CD4-positive, CD25-positive, alpha-beta regulatory T cell (primary cell): ENCODE measurements at regions not wholly inside any gene's neighbourhood (a gene's known extent, or its start where the extent isn't known, plus 50 kb on each side); places are given as distances from the start of the nearest gene placed in this dataset.

ENCODE experiments used
- ATAC-seq, 2 donors: fragments of 150-1000 bp; cut with Tn5 transposase; one replicate each; pipeline ENCODE4 v1.10.0; 2021; ENCODE audit warnings: low read depth in 2 of 2, moderate number of reproducible peaks in 2 of 2, moderate library complexity in 1 of 2
- DNase-seq, 3 donors: peaks; one replicate each; pipeline versions ENCODE4 v3.0.0 to v3.0.0-alpha.2; 2012 to 2022; ENCODE audit warnings: mixed read lengths in 1 of 3
- H3K27ac ChIP-seq: one replicate; pipeline ENCODE4 v1.7.0; 2013; ENCODE audit warnings: mild to moderate bottlenecking, low read length; ENCODE audit not compliant: insufficient read depth, poor library complexity, severe bottlenecking
- H3K27me3 ChIP-seq: one replicate; pipeline ENCODE4 v1.7.0; 2013; ENCODE audit warnings: low read length; ENCODE audit not compliant: control insufficient read depth, insufficient read depth
- H3K36me3 ChIP-seq: one replicate; pipeline ENCODE4 v1.7.0; 2013; ENCODE audit warnings: mild to moderate bottlenecking, low read length, moderate library complexity; ENCODE audit not compliant: control insufficient read depth, insufficient read depth
- H3K4me1 ChIP-seq: 2 replicates; pipeline ENCODE4 v1.7.0; 2013; ENCODE audit warnings: mild to moderate bottlenecking, low read length; ENCODE audit not compliant: insufficient read depth, control insufficient read depth, poor library complexity, severe bottlenecking
- H3K4me3 ChIP-seq: one replicate; pipeline ENCODE4 v1.7.0; 2013; ENCODE audit warnings: low read depth, mild to moderate bottlenecking, low read length, moderate library complexity
- H3K9me3 ChIP-seq, 2 experiments: 1 replicate in 1 of 2; 2 replicates in 1 of 2; pipeline ENCODE4 v1.7.0; 2013; ENCODE audit warnings: low read length in 2 of 2, mild to moderate bottlenecking in 1 of 2, moderate library complexity in 1 of 2; ENCODE audit not compliant: control insufficient read depth in 2 of 2
- H3K27ac Mint-ChIP-seq, 3 donors: one replicate each; pipeline ENCODE4 v1.8.0; 2020 to 2022; ENCODE audit warnings: mild to moderate bottlenecking in 3 of 3, mixed read lengths in 3 of 3, moderate library complexity in 2 of 3
- H3K27me3 Mint-ChIP-seq: one replicate; pipeline ENCODE4 v1.8.0; 2022; ENCODE audit warnings: mild to moderate bottlenecking, mixed read lengths
- H3K36me3 Mint-ChIP-seq: one replicate; pipeline ENCODE4 v1.8.0; 2020; ENCODE audit warnings: mixed read lengths
- H3K4me1 Mint-ChIP-seq, 4 donors: one replicate each; pipeline ENCODE4 v1.8.0; 2020 to 2022; ENCODE audit warnings: mixed read lengths in 4 of 4, mild to moderate bottlenecking in 1 of 4
- H3K4me3 Mint-ChIP-seq, 4 donors: one replicate each; pipeline ENCODE4 v1.8.0; 2020 to 2022; ENCODE audit warnings: mild to moderate bottlenecking in 4 of 4, mixed read lengths in 4 of 4, moderate library complexity in 3 of 4
- H3K9me3 Mint-ChIP-seq, 7 donors: one replicate each; pipeline ENCODE4 v1.8.0; 2020 to 2022; ENCODE audit warnings: mixed read lengths in 7 of 7, mild to moderate bottlenecking in 3 of 7, moderate library complexity in 2 of 7

DNA sequence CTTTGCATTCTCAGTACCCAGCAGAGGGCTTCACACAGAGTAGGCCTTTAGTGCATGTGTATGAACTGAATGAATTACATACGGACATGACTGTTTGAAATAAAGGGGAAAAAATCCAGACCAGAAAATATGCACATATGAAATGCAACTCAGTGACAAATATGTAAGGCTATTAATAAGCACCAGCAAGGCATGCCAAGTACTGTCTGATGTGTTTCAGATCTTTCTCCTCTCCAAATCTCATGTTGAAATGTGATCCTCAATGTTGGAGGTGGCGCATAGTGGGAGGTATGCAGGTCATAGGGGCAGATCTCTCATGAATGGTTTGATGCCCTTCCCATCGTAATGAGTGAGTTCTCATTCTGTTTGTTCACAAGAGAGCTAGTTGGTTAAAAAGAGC lies 87.3 kb upstream of the TOMM7 start:
- Histone ChIP-seq H3K27ac (no peak overlapping the region), H3K4me3 (no peak overlapping the region), H3K4me1 (no peaks in the 10 kb centered on the region), H3K36me3 (no peaks in the 10 kb centered on the region), H3K9me3 (no peaks in the 10 kb centered on the region), H3K27me3 (no peaks in the 10 kb centered on the region)
- Mint-ChIP-seq H3K27ac (no peak overlapping the region), H3K4me3 (no peak overlapping the region), H3K36me3 (peaks cover 7% of the 10 kb centered on the region), H3K4me1 (no peaks in the 10 kb centered on the region), H3K9me3 (peaks cover 0 to 5% (median 2%) of the 10 kb centered on the region in 7 donors), H3K27me3 (no peaks in the 10 kb centered on the region)
- DNase-seq (no peak), ATAC-seq (no peak)

DNA sequence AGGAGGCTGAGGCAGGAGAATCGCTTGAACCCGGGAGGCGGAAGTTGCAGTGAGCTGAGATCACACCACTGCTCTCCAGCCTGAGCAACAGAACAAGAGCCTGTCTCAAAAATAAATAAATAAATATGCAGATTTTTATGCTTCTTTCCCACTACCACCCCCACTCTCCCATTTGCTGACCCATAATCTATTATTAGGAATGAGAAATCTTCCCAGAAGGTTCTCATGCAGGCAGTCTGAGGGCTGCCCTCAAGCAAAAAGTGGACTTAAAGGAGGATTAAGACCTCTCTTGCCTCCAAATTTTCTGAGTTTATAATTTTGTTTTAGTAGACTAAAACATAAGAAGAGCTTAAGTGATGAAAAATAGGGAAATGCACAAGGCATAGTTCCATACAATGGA lies 85.2 kb upstream of the TOMM7 start:
- DNase-seq, result no peak
- no peak overlapping the region for H3K27ac Mint-ChIP-seq
- H3K4me1 Mint-ChIP-seq, result no peaks in the 10 kb centered on the region
- no peaks in the 10 kb centered on the region for H3K9me3 Mint-ChIP-seq
- no peak overlapping the region for H3K4me3 Mint-ChIP-seq
- H3K27me3 Mint-ChIP-seq, result peaks cover 2% of the 10 kb centered on the region
- H3K27me3 ChIP-seq, result no peaks in the 10 kb centered on the region
- no peaks in the 10 kb centered on the region for H3K36me3 ChIP-seq
- no peaks in the 10 kb centered on the region for H3K4me1 ChIP-seq
- H3K27ac ChIP-seq, result no peak overlapping the region
- H3K9me3 ChIP-seq, result no peaks in the 10 kb centered on the region
- H3K4me3 ChIP-seq, result no peak overlapping the region
- no peak for ATAC-seq
- no peaks in the 10 kb centered on the region for H3K36me3 Mint-ChIP-seq

- no peaks in the 10 kb centered on the region for H3K4me1 ChIP-seq
- H3K9me3 Mint-ChIP-seq, result peaks cover 0 to 1% (median 0%) of the 10 kb centered on the region in 7 donors
- H3K27ac Mint-ChIP-seq, result no peak overlapping the region
- peaks cover 9% of the 10 kb centered on the region for H3K27me3 ChIP-seq
- no peaks in the 10 kb centered on the region for H3K36me3 ChIP-seq
- H3K4me3 Mint-ChIP-seq, result no peak overlapping the region
- H3K27me3 Mint-ChIP-seq, result peaks cover 7% of the 10 kb centered on the region
- DNase-seq, result no peak
- H3K4me3 ChIP-seq, result no peak overlapping the region
- no peak overlapping the region for H3K27ac ChIP-seq
- H3K36me3 Mint-ChIP-seq, result no peaks in the 10 kb centered on the region
- ATAC-seq, result no peak
- no peaks in the 10 kb centered on the region for H3K4me1 Mint-ChIP-seq
- H3K9me3 ChIP-seq, result no peaks in the 10 kb centered on the region
These were observed 78.1 kb upstream of the TOMM7 start for GRCh38 chr7:22900784-22901183.

- Mint-ChIP-seq H3K27me3 (peaks cover 14% of the 10 kb centered on the region), H3K4me3 (no peak overlapping the region), H3K9me3 (peaks cover 0 to 4% (median 0%) of the 10 kb centered on the region in 7 donors), H3K36me3 (no peaks in the 10 kb centered on the region), H3K4me1 (no peaks in the 10 kb centered on the region), H3K27ac (no peak overlapping the region)
- H3K4me3 ChIP-seq, result no peak overlapping the region
- no peaks in the 10 kb centered on the region for H3K4me1 ChIP-seq
- ATAC-seq (no peak), DNase-seq (no peak)
- no peak overlapping the region for H3K27ac ChIP-seq
- no peaks in the 10 kb centered on the region for H3K9me3 ChIP-seq
- H3K27me3 ChIP-seq, result peaks cover 9% of the 10 kb centered on the region
- H3K36me3 ChIP-seq, result no peaks in the 10 kb centered on the region
These were observed 77.5 kb upstream of the TOMM7 start for GRCh38 chr7:22900101-22900500.

DNA sequence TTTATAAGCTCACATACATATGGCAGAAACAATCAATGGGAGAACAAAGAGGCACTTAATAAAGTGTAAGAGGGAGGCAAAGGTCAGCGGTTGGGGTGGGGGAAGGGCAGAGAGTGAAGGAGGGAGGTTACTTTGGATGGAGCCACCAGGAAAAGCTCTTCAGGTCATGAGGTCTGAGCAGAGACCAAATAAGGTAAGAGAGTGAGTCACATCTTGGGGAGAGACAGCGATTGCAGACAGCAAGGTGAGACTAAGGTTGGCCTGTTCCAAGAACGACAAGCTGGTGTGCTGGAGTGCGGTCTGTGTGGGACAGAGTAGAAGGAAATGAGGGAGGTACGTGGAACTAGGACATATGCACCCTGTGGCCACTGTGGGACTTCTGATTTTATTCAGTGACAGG lies 74.3 kb upstream of the TOMM7 start:
- no peak overlapping the region for H3K27ac Mint-ChIP-seq
- no peak for ATAC-seq

DNA sequence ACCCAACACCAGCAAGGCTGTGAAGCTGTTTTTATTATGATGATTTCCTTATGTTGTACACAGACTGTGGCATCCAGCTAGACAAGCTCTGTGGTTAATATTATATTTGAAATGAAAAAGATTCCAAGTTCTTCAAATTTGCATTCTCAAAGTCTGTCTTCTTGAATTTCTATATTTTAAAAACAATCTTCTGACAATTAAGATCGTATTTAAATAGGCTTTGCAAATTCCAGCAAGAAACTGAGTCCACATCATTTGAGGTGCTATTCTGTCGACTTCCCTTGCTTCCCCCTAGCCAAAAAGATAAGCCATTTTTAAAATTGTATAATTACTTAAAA lies 73.1 kb upstream of the TOMM7 start:
- no peak overlapping the region for H3K4me3 ChIP-seq
- H3K4me3 Mint-ChIP-seq, result no peak overlapping the region
- H3K9me3 Mint-ChIP-seq, result peaks cover 0 to 4% (median 0%) of the 10 kb centered on the region in 7 donors
- H3K4me1 Mint-ChIP-seq, result peaks cover 0 to 4% (median 0%) of the 10 kb centered on the region in 4 donors
- peaks cover 9% of the 10 kb centered on the region for H3K27me3 ChIP-seq
- no peaks in the 10 kb centered on the region for H3K4me1 ChIP-seq
- H3K27ac ChIP-seq, result no peak overlapping the region
- ATAC-seq (no peak), DNase-seq (no peak)
- peaks cover 20% of the 10 kb centered on the region for H3K27me3 Mint-ChIP-seq
- H3K36me3 ChIP-seq, result no peaks in the 10 kb centered on the region
- no peaks in the 10 kb centered on the region for H3K9me3 ChIP-seq
- no peaks in the 10 kb centered on the region for H3K36me3 Mint-ChIP-seq
- no peak overlapping the region for H3K27ac Mint-ChIP-seq

More for the DNA sequence above, 74.3 kb upstream of the TOMM7 start:
- Histone ChIP-seq H3K27ac (no peak overlapping the region), H3K4me1 (no peaks in the 10 kb centered on the region), H3K4me3 (no peak overlapping the region), H3K27me3 (peaks cover 9% of the 10 kb centered on the region), H3K9me3 (no peaks in the 10 kb centered on the region), H3K36me3 (no peaks in the 10 kb centered on the region)
- Mint-ChIP-seq H3K9me3 (peaks cover 0 to 4% (median 0%) of the 10 kb centered on the region in 7 donors), H3K27me3 (peaks cover 20% of the 10 kb centered on the region), H3K4me1 (peaks cover 0 to 4% (median 0%) of the 10 kb centered on the region in 4 donors), H3K36me3 (no peaks in the 10 kb centered on the region), H3K4me3 (no peak overlapping the region)
- no peak for DNase-seq

- no peak for DNase-seq
- H3K4me3 Mint-ChIP-seq, result no peak overlapping the region
- peaks cover 20% of the 10 kb centered on the region for H3K27me3 Mint-ChIP-seq
- ATAC-seq, result no peak
- peaks cover 0 to 4% (median 0%) of the 10 kb centered on the region in 7 donors for H3K9me3 Mint-ChIP-seq
- peaks cover 0 to 4% (median 0%) of the 10 kb centered on the region in 4 donors for H3K4me1 Mint-ChIP-seq
- Histone ChIP-seq H3K4me1 (no peaks in the 10 kb centered on the region), H3K9me3 (no peaks in the 10 kb centered on the region), H3K27me3 (peaks cover 7% of the 10 kb centered on the region), H3K4me3 (no peak overlapping the region), H3K27ac (no peak overlapping the region), H3K36me3 (no peaks in the 10 kb centered on the region)
- H3K36me3 Mint-ChIP-seq, result no peaks in the 10 kb centered on the region
- H3K27ac Mint-ChIP-seq, result no peak overlapping the region
These were observed 72.6 kb upstream of the TOMM7 start for GRCh38 chr7:22895140-22895827.

DNA sequence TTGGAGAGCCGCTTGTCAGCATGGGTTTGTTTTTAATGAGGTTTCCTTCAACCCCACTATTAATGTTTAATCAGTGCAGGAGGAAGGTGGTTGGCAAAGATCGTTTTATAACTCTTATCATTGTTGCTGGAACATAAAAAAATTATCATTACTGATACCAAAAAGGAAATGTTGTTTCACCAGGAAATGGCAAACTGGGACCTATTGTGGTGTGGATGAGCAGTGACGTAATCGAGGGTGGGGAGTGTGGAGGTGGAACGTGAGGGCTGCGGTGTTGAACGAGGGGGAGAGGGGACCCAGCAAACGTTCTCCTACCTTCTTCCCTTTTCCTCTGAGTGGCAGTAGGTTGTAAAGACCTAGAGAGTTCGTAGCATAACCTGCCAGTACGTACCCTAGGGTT lies 71.9 kb upstream of the TOMM7 start:
- no peaks in the 10 kb centered on the region for H3K4me1 ChIP-seq
- no peak for DNase-seq
- H3K9me3 Mint-ChIP-seq, result peaks cover 0 to 4% (median 0%) of the 10 kb centered on the region in 7 donors
- no peak overlapping the region for H3K27ac Mint-ChIP-seq
- no peak for ATAC-seq
- peaks cover 0 to 4% (median 0%) of the 10 kb centered on the region in 4 donors for H3K4me1 Mint-ChIP-seq
- H3K36me3 ChIP-seq, result no peaks in the 10 kb centered on the region
- H3K4me3 Mint-ChIP-seq, result no peak overlapping the region
- no peaks in the 10 kb centered on the region for H3K9me3 ChIP-seq
- H3K27me3 Mint-ChIP-seq, result peaks cover 20% of the 10 kb centered on the region
- H3K36me3 Mint-ChIP-seq, result no peaks in the 10 kb centered on the region
- peaks cover 4% of the 10 kb centered on the region for H3K27me3 ChIP-seq
- H3K27ac ChIP-seq, result no peak overlapping the region
- no peak overlapping the region for H3K4me3 ChIP-seq
